ENCODE measurements at regions not wholly inside any gene's neighbourhood (a gene's known extent, or its start where the extent isn't known, plus 50 kb on each side); places are given as distances from the start of the nearest gene placed in this dataset.
"Not testable (repeated sequence)": the region's sequence is repeated elsewhere in the genome, so short reads cannot be mapped to it uniquely, and the experiment has no call there.

- DNase-seq (ENCODE audit: low read depth), result no peak
Measured at GRCh38 chr7:138169441-138169851, 93.2 kb downstream of the AKR1D1 start.

DNA sequence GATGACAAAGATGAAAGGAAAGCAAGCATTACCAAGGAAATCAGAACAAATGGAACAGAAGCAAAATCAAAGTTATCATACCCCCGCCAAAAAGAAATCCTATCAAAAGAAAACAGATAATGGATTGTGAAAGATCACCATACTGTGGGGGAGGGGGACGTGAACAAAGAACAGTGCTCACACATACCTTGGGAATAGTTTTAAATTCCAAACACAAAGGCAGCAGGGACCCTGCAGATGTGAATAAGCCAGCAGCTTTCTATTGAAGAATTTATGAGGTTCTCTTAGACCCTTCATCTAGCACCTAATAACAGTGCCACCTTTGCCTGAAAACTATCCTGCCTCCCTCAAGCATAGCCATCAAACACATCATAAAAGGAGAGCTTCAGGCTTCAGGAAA, 94.0 kb downstream of the AKR1D1 start:
- DNase-seq (ENCODE audit: low read depth), result no peak

DNA sequence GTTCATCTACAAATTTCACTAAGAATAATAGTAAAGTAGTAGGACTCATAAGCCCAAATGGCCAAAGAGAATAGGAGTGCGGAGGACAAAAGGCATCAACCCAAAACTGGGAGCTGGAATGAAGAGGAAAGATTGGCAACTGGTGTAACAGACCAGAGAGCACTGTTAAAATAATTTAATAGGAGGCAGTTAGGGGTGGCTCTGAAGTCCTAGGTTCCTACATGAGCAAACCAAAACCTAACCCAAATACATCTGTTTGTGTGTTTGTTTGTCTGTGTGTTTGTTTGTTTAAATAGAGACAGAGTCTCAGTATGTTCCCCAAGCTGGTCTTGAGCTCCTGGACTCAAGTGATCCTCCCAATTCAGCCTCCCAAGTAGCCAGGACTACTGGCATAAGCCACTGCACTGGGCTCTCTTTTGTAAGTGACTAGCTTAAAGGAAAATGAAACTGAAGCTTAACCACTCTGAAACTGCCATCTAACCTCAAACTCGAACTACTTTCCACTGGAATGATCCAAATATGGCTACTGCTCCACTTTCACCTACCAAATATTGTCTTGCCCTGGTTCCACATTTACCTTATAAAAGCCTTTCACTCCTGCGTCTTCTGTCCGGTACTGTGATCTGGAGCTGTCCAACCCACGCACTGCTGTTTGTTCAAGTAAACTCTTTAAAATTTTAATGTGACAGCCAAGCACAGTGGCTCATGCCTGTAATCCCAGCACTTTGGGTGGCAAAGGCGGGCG, 94.9 kb downstream of the AKR1D1 start:
- no peak for DNase-seq (ENCODE audit: low read depth)

GRCh38 chr7:138173548-138173947, 97.3 kb downstream of the AKR1D1 start:
- DNase-seq (ENCODE audit: low read depth), result no peak

DNA sequence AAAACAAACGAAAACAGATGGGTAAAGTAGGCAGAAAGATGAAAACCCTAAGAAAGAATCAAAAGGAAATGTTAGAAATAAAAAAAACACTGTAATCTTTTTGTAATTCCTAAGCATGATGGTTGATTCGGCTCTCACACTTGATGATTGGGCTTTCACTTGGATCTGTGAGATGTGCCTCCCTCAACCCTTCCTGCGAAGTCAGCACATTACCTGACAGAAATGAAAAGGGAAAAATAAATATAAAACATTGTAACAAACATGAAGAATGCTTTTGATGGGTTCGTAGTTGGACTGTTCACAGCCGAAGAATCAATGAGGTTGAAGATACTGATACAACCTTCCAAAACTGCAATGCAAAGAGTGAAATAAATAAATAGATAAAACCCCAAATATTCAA, 99.8 kb downstream of the AKR1D1 start:
- no peak for DNase-seq (ENCODE audit: low read depth)

DNA sequence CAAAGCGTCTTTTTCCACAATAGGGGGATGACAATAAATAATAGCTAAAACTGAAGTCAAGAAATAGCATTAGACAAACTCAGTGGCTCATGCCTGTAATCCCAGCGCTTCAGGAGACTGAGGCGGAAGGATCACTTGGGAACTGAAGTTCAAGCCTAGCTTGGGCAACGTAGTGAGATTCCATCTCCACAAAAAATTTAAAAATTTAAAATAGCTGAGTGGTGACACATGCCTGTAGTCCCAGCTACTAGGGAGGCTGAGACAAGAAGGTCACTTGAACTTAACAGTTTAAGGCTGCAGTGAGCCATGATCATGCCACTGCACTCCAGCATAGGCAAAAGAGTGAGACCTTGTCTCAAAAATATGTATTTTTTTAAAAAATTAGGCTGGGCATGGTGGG, 107.9 kb downstream of the AKR1D1 start:
- DNase-seq (ENCODE audit: low read depth), result no peak

DNA sequence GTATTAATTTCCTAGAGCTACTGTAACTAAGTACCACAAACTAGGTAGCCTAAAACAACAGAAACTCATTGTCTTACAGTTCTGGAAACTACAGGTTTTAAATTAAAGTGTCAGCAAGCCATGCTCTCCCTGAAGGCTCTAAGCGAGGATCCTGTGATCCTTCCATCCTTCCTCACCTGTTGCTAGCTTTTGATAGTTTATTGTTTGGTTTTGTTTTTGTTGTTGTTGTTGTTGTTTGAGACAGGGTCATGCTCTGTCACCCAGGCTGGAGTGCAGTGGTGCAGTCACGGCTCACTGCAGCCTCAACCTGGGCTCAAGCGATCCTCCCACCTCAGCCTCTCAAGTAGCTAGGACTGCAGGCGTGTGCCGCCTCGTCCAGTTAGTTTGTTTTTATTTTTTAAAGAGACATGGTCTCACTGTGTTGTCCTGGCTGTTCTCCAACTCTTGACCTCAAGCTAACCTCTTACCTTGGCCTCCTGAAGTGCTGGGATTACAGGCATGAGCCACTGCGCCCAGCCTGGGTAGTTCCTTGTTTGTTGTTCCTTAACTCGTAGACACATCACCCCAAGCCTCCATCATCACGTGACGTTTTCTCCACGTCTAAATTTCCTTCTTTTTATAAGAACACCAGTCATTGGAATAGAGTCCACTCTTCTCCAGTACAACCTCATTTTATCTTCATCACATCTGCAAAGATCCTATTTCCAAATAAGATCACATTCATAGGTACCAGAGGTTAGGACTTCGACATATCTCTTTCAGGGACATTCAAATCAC, 109.1 kb downstream of the AKR1D1 start:
- DNase-seq (ENCODE audit: low read depth), result no peak

DNA sequence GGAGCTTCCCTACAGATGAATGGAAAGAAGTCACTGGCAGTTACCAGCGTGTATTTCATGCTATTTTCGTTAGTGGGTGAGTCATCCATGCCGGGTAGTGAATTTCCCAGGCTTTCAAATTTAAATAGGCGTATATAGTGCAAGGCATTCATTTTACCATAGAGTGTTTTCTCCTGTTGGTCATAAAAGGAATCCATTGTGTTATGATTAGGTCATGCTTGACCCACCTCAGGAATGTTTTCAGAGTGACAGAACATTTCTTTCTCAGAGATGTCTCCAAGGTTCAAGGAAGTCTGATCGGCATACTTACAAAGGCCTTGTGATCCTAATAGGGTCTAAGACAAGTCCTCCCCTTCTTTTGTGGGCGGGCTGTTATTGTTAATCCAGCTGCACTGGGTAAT, 110.7 kb downstream of the AKR1D1 start:
- peak; percentile 58 for DNase-seq (ENCODE audit: low read depth)

GRCh38 chr7:138188290-138188858, 112.1 kb downstream of the AKR1D1 start:
- DNase-seq (ENCODE audit: low read depth), result no peak

GRCh38 chr7:138194567-138194966, 118.3 kb downstream of the AKR1D1 start:
- no peak for DNase-seq (ENCODE audit: low read depth)

GRCh38 chr7:138195151-138195571, 118.9 kb downstream of the AKR1D1 start:
- DNase-seq (ENCODE audit: low read depth), result no peak

GRCh38 chr7:138196503-138196946, 120.3 kb downstream of the AKR1D1 start:
- not testable (repeated sequence) for DNase-seq (ENCODE audit: low read depth)

DNA sequence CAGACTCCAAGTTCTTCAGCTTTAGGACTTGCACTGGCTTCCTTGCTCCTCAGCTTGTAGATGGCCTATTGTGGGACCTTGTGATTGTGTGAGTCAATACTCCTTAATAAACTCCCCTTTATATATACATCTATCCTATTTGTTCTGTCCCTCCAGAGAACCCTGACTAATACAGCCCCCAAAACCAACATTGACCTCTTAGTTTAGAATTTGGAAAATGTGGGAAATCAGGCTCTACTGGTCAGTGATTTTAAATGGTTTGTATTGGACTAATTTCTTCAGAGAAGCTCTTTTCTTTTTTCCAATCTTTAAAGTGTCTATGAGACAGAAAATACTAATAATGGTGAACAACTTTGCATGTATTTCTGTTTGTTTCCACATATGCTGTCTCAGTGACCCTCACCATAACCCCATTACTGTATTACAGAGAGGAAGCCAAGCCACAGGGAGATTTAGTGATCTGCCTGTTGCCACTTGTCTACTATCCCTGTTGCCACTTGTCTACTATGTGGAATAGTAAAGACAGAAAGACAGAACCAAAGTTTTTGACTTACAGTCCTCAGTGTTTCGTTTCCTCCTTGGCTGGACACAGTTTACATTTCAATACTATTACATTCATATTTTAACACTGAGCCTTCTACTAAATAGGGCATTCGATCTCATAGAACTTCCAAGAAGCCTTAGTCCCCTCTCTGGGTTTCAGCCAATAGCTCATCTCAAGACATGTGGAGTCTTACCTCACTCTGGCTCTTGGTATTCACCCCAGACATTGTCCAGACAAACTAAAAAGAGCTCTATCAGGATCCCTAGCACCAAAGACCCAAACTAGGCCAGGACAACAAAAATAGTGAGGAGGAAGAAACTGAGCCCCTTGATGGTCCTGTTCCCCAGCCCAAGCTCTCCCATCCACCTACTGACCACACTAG, 121.0 kb downstream of the AKR1D1 start:
- no peak for DNase-seq (ENCODE audit: low read depth)

GRCh38 chr7:138204285-138204981, 128.2 kb downstream of the AKR1D1 start:
- peak; percentile 52 for DNase-seq (ENCODE audit: low read depth)

- DNase-seq (ENCODE audit: low read depth), result no peak
Measured at GRCh38 chr7:138204982-138205298, 128.7 kb downstream of the AKR1D1 start.

GRCh38 chr7:138205614-138206150, 129.4 kb downstream of the AKR1D1 start:
- no peak for DNase-seq (ENCODE audit: low read depth)

- DNase-seq (ENCODE audit: low read depth), result no peak
Measured at GRCh38 chr7:138207555-138207971, 131.3 kb downstream of the AKR1D1 start.

DNA sequence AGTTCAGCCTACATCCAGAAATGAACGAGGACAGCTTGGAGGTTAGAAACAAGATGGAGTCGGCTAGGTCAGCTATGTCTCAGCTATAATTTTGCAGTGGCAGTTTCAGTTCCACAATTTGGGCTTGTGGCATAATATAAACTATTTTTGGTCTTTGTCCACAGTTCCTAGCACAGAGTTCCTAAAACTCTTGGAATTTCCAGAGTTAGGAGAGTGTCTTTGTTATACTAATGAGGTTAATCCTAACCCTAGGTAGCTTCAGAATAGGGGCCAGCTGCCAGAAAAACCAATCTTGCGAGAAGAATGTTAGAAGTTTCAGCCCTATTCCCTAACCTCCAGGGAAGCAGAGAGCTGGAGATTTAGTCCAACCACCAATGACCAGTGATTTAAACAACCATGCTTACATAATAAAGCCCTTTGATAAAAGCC, 131.9 kb downstream of the AKR1D1 start:
- no peak for DNase-seq (ENCODE audit: low read depth)

- no peak for DNase-seq (ENCODE audit: low read depth)
Measured at GRCh38 chr7:138208864-138209263, 132.6 kb downstream of the AKR1D1 start.

- no peak for DNase-seq (ENCODE audit: low read depth)
Measured at GRCh38 chr7:138212314-138212713, 136.1 kb downstream of the AKR1D1 start.
